Nephron (organoid): ENCODE measurements at regions not wholly inside any gene's neighbourhood (a gene's known extent, or its start where the extent isn't known, plus 50 kb on each side); places are given as distances from the start of the nearest gene placed in this dataset.

Source experiments
- H3K27ac Mint-ChIP-seq, 3 experiments: 2 replicates each; pipeline ENCODE4 v1.8.0; 2020; ENCODE audit warnings: mixed read lengths in 3 of 3, mild to moderate bottlenecking in 2 of 3, moderate library complexity in 1 of 3
- H3K27me3 Mint-ChIP-seq: 2 replicates; pipeline ENCODE4 v1.8.0; 2021; ENCODE audit warnings: low read depth, mild to moderate bottlenecking, moderate library complexity, mixed read lengths
- H3K36me3 Mint-ChIP-seq: 2 replicates; pipeline ENCODE4 v1.8.0; 2020; ENCODE audit warnings: low read depth, mixed read lengths
- H3K4me1 Mint-ChIP-seq: 2 replicates; pipeline ENCODE4 v1.8.0; 2020; ENCODE audit warnings: mixed read lengths
- H3K4me3 Mint-ChIP-seq, 3 experiments: 2 replicates each; pipeline ENCODE4 v1.8.0; 2020; ENCODE audit warnings: mild to moderate bottlenecking in 3 of 3, mixed read lengths in 3 of 3, moderate library complexity in 2 of 3
- H3K9me3 Mint-ChIP-seq: 2 replicates; pipeline ENCODE4 v1.8.0; 2020; ENCODE audit warnings: mixed read lengths
- TF ChIP-seq, protein P1 (sequence below), 3 experiments: fragments of 200-600 bp; sonication (generic); IDR thresholded peaks; one replicate each; pipeline ENCODE4 v1.5.0; 2021; ENCODE audit warnings: antibody characterized with exemption in 3 of 3; ENCODE audit not compliant: unreplicated experiment in 3 of 3

DNA sequence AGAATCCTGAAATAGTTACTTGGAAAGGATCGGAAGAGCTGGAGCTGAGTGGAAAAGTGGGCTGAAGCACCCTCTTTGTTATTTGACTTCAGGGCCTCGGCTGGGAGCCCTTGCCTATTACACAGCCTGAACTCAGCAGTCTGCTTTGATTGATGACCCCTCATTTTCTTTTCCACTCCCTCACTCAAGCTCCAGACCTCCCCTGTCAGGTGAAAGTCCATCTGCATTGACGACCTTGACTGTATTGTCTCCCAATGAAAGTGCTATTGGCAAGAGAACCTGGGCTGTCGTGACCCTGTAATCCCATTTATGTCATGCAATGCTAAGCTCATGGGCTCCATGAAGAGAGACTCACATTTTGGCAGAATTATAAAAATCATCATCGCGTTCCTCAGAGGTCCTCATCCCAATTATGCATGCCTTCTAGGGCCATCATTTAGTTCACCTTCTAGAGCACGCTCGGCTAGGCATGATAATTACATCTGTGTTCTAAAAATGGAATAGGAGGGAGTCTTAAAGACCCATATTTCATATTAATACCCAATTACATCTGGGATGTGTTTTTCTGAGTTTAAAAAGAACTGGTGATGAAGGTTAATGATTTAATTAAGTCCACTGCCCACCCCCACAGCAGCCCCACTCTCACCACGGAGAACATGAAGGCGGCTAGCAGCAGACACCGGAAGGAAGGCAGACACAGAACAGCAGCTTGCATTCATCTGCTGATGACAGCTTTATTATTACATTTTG lies 472.5 kb downstream of the PID1 start:
- no peaks in the 10 kb centered on the region for H3K36me3 Mint-ChIP-seq

DNA sequence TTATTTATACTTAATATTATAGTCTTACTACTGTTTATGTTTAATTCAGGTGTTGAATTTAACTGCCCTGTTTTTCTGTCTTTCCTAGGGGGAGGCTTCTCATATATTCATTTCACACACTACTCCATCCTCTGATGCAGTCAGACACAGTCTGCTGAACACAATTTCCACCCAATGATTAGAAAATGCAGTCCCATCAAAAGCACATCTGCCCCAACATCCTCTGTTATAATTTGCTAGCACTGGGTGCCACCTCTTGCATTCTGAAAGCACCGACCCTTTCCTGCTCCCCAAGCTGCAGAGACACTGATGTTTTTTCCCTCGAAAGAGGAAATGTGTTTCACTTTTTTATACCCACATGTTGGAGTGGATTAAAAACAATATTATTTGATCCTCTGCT lies 474.7 kb downstream of the PID1 start:
- no peak overlapping the region for H3K4me3 Mint-ChIP-seq
- H3K27ac Mint-ChIP-seq = no peak overlapping the region
- H3K9me3 Mint-ChIP-seq = no peaks in the 10 kb centered on the region
- H3K27me3 Mint-ChIP-seq = peaks cover 7% of the 10 kb centered on the region
- H3K36me3 Mint-ChIP-seq = no peaks in the 10 kb centered on the region
- peaks cover 18% of the 10 kb centered on the region for H3K4me1 Mint-ChIP-seq
- TF ChIP-seq, protein P1, sequence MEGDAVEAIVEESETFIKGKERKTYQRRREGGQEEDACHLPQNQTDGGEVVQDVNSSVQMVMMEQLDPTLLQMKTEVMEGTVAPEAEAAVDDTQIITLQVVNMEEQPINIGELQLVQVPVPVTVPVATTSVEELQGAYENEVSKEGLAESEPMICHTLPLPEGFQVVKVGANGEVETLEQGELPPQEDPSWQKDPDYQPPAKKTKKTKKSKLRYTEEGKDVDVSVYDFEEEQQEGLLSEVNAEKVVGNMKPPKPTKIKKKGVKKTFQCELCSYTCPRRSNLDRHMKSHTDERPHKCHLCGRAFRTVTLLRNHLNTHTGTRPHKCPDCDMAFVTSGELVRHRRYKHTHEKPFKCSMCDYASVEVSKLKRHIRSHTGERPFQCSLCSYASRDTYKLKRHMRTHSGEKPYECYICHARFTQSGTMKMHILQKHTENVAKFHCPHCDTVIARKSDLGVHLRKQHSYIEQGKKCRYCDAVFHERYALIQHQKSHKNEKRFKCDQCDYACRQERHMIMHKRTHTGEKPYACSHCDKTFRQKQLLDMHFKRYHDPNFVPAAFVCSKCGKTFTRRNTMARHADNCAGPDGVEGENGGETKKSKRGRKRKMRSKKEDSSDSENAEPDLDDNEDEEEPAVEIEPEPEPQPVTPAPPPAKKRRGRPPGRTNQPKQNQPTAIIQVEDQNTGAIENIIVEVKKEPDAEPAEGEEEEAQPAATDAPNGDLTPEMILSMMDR (IDR thresholded peaks at IDR 0.05; ENCODE audit: unreplicated experiment in 3 of 3) = no peak

More for the DNA sequence above, 472.5 kb downstream of the PID1 start:
- TF ChIP-seq, protein P1 (IDR thresholded peaks at IDR 0.05; ENCODE audit: unreplicated experiment in 3 of 3) = no peak
- peak overlapping the region; percentile 79 to 91 (median 79) for H3K27ac Mint-ChIP-seq
- H3K9me3 Mint-ChIP-seq = no peaks in the 10 kb centered on the region
- H3K4me3 Mint-ChIP-seq = no peak overlapping the region
- peaks cover 7% of the 10 kb centered on the region for H3K27me3 Mint-ChIP-seq
- peaks cover 18% of the 10 kb centered on the region for H3K4me1 Mint-ChIP-seq

DNA sequence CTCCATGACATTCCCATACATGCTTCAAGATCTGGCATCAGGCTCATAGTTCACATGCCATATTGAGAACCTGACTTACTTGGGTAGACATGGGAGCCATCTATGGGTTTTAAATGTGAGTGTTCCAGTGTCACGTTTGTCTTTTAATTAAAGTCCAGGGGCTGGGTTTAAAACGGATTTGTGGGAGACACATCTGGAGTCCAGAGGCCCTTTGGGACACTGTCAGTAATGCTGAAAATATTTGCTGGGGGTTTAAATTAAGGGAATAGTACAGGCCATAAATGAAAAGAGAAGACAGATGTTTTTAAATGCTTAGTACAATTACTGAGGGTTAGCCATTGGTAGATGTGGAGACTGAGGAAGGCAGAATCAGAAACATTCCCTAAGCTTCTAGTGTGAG lies 478.0 kb downstream of the PID1 start:
- H3K4me1 Mint-ChIP-seq = peaks cover 8% of the 10 kb centered on the region
- TF ChIP-seq, protein P1 (IDR thresholded peaks at IDR 0.05; ENCODE audit: unreplicated experiment in 3 of 3) = no peak
- H3K27me3 Mint-ChIP-seq = peaks cover 7% of the 10 kb centered on the region
- H3K4me3 Mint-ChIP-seq = no peak overlapping the region
- no peak overlapping the region for H3K27ac Mint-ChIP-seq
- H3K36me3 Mint-ChIP-seq = no peaks in the 10 kb centered on the region
- no peaks in the 10 kb centered on the region for H3K9me3 Mint-ChIP-seq

DNA sequence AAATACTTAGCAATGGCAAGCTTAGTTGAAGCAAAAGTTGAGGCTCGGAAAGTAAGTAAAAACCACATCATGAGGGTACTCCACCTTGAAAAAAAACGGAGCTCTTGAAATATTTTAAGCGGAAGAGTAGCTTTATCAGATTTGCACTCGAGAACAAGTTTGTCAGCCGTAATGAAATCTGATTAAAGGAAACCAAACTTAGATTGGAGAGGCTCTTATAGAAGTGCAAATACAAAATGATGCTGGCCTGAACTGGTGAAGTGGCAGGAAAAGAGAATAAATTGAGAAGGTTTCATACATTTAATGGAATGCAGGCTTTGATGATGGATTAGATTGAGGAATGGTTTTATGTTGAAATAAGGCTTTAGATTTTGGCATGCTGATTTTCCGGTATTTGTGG lies 484.2 kb downstream of the PID1 start:
- TF ChIP-seq, protein P1 (IDR thresholded peaks at IDR 0.05; ENCODE audit: unreplicated experiment in 3 of 3) = no peak
- H3K36me3 Mint-ChIP-seq = no peaks in the 10 kb centered on the region
- no peaks in the 10 kb centered on the region for H3K9me3 Mint-ChIP-seq
- H3K4me3 Mint-ChIP-seq = no peak overlapping the region
- peaks cover 21% of the 10 kb centered on the region for H3K27me3 Mint-ChIP-seq
- no peak overlapping the region for H3K27ac Mint-ChIP-seq
- no peaks in the 10 kb centered on the region for H3K4me1 Mint-ChIP-seq

DNA sequence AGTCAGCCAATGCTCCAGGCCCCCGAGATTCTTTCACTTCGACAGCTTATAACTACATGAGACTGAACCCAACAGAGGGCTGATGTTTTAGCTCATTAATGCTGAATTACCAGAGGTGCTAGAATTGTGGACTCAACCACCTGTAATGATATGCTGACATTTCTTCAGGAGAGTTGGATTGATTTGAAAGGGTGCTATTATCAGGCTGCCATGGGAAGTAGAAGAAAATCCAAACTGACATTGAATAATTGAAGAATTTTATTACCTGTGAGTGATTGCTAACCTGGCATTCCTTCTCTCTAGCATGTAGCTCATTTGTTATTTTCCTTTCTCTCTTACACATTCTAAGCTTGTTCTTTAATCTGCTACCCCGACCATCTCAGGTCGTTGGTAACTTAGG lies 488.8 kb downstream of the PID1 start:
- Mint-ChIP-seq H3K4me1 (no peaks in the 10 kb centered on the region), H3K27ac (no peak overlapping the region), H3K4me3 (no peak overlapping the region), H3K36me3 (no peaks in the 10 kb centered on the region), H3K9me3 (no peaks in the 10 kb centered on the region), H3K27me3 (peaks cover 20% of the 10 kb centered on the region)
- TF ChIP-seq, protein P1 (IDR thresholded peaks at IDR 0.05; ENCODE audit: unreplicated experiment in 3 of 3) = no peak

DNA sequence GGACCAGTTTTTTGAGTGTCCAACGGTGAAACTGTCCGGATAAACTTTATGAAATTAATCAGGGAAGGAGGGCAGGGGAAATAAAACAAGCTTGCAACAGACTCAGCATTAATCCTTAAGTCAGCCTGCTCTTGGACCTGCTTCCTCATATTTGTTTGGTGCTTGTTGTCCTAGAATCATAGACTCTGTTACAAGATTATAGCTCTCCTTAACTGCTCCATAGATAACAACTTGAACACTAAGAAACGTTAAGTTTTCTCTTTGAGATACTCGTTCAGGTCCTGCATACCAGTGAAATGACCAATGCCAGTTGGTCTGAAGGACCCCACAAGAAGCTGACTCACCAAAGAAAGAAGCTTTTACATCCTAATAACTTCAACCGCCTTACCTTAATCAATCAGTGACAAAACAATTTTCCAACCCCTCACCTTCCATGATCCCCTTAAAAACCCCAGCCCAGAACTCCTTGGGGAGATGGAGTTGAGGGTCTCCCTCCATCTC lies 493.2 kb downstream of the PID1 start:
- no peaks in the 10 kb centered on the region for H3K4me1 Mint-ChIP-seq
- TF ChIP-seq, protein P1 (IDR thresholded peaks at IDR 0.05; ENCODE audit: unreplicated experiment in 3 of 3) = no peak
- H3K27ac Mint-ChIP-seq = no peak overlapping the region
- peaks cover 10% of the 10 kb centered on the region for H3K27me3 Mint-ChIP-seq
- no peaks in the 10 kb centered on the region for H3K9me3 Mint-ChIP-seq
- no peaks in the 10 kb centered on the region for H3K36me3 Mint-ChIP-seq
- H3K4me3 Mint-ChIP-seq = no peak overlapping the region
